SU-DHL-6 (cell line): ENCODE measurements at regions not wholly inside any gene's neighbourhood (a gene's known extent, or its start where the extent isn't known, plus 50 kb on each side); places are given as distances from the start of the nearest gene placed in this dataset.

ENCODE experiments used
- CTCF ChIP-seq: fragments of 200-600 bp; sonication (generic); IDR thresholded peaks from one replicate; pipeline ENCODE4 v1.5.1; 2017; ENCODE audit warnings: antibody characterized with exemption, mild to moderate bottlenecking, low read length, moderate library complexity; ENCODE audit not compliant: insufficient read depth, poor library complexity, severe bottlenecking
- EZH2phosphoT487 ChIP-seq: fragments of 200-600 bp; sonication (generic), shearing (Covaris generic); conservative IDR thresholded peaks from 2 replicates; pipeline ENCODE4 v1.6.1; 2018; ENCODE audit warnings: mild to moderate bottlenecking, antibody characterized with exemption, low read length, moderate library complexity, mixed read lengths

GRCh38 chr6:108766886-108767285, 81.3 kb upstream of the ARMC2 start:
- no peak for TF ChIP-seq CTCF
- no peak for TF ChIP-seq EZH2phosphoT487
